ENCODE measurements at regions not wholly inside any gene's neighbourhood (a gene's known extent, or its start where the extent isn't known, plus 50 kb on each side); places are given as distances from the start of the nearest gene placed in this dataset.

GRCh38 chr5:17004441-17005106 is 68.5 kb upstream of the MYO10 start:
- Histone ChIP-seq H4K91ac (ENCODE audit: low read depth, low read length) (no peak overlapping the region), H3K9me3 (ENCODE audit: insufficient read depth, low read depth, low read length) (no peaks in the 10 kb centered on the region), H3K18ac (ENCODE audit: low read length) (no peak overlapping the region), H4K12ac (ENCODE audit: low read depth, low read length) (no peak overlapping the region), H2AFZ (ENCODE audit: insufficient read depth, low read length, poor library complexity) (no peak overlapping the region), H2BK120ac (ENCODE audit: insufficient read depth, low read length, poor library complexity) (no peak overlapping the region), H3K27ac (ENCODE audit: low read depth, low read length) (no peak overlapping the region), H2BK5ac (ENCODE audit: low read depth, low read length, poor library complexity) (no peak overlapping the region), H3K27me3 (ENCODE audit: insufficient read depth, low read length) (no peaks in the 10 kb centered on the region), H4K8ac (ENCODE audit: low read depth, low read length) (no peak overlapping the region), H3K23ac (ENCODE audit: low read length) (no peak overlapping the region), H3K4me1 (ENCODE audit: control insufficient read depth in 1 of 2, insufficient read depth in 2 of 2, low read length in 2 of 2) (peaks cover 0 to 2% of the 10 kb centered on the region in 2 experiments), H3K4ac (ENCODE audit: low read depth, low read length) (no peak overlapping the region), H2AK5ac (ENCODE audit: low read length) (no peak overlapping the region), H2BK12ac (ENCODE audit: low read length) (no peak overlapping the region), H3K79me1 (ENCODE audit: low read length) (peaks cover 4% of the 10 kb centered on the region), H3K14ac (ENCODE audit: low read length) (no peak overlapping the region), H3K4me3 (ENCODE audit: low read depth, low read length) (no peak overlapping the region), H3K79me2 (ENCODE audit: control insufficient read depth, insufficient read depth, low read length, poor library complexity) (no peaks in the 10 kb centered on the region), H3K36me3 (ENCODE audit: control insufficient read depth in 1 of 2, insufficient read depth in 2 of 2, low read length in 2 of 2) (no peaks in the 10 kb centered on the region), H3K9ac (ENCODE audit: low read length) (no peak overlapping the region), H3K4me2 (ENCODE audit: low read length) (no peak overlapping the region)
- no peak for DNase-seq
- no CpG with 5 or more reads among the region's 13 CpGs for WGBS (ENCODE audit: extremely low coverage, insufficient coverage, insufficient read length)

GRCh38 chr5:17005107-17005828 is 69.2 kb upstream of the MYO10 start:
- no peak overlapping the region for H3K4ac ChIP-seq (ENCODE audit: low read depth, low read length)
- DNase-seq = no peak

GRCh38 chr5:17012289-17012688 is 76.2 kb upstream of the MYO10 start:
- Histone ChIP-seq H3K9me3 (ENCODE audit: insufficient read depth, low read depth, low read length) (no peaks in the 10 kb centered on the region), H2BK12ac (ENCODE audit: low read length) (no peak overlapping the region), H3K36me3 (ENCODE audit: control insufficient read depth in 1 of 2, insufficient read depth in 2 of 2, low read length in 2 of 2) (no peaks in the 10 kb centered on the region), H4K8ac (ENCODE audit: low read depth, low read length) (no peak overlapping the region), H3K18ac (ENCODE audit: low read length) (no peak overlapping the region), H3K23ac (ENCODE audit: low read length) (no peak overlapping the region), H3K9ac (ENCODE audit: low read length) (no peak overlapping the region), H3K79me2 (ENCODE audit: control insufficient read depth, insufficient read depth, low read length, poor library complexity) (no peaks in the 10 kb centered on the region), H3K27ac (ENCODE audit: low read depth, low read length) (no peak overlapping the region), H2BK5ac (ENCODE audit: low read depth, low read length, poor library complexity) (no peak overlapping the region), H3K4ac (ENCODE audit: low read depth, low read length) (no peak overlapping the region), H3K14ac (ENCODE audit: low read length) (no peak overlapping the region), H3K4me2 (ENCODE audit: low read length) (no peak overlapping the region), H3K79me1 (ENCODE audit: low read length) (no peaks in the 10 kb centered on the region), H2BK120ac (ENCODE audit: insufficient read depth, low read length, poor library complexity) (no peak overlapping the region), H3K27me3 (ENCODE audit: insufficient read depth, low read length) (no peaks in the 10 kb centered on the region), H3K4me1 (ENCODE audit: control insufficient read depth in 1 of 2, insufficient read depth in 2 of 2, low read length in 2 of 2) (peaks cover 0 to 3% of the 10 kb centered on the region in 2 experiments), H4K12ac (ENCODE audit: low read depth, low read length) (no peak overlapping the region), H2AK5ac (ENCODE audit: low read length) (no peak overlapping the region), H3K4me3 (ENCODE audit: low read depth, low read length) (no peak overlapping the region), H2AFZ (ENCODE audit: insufficient read depth, low read length, poor library complexity) (no peak overlapping the region), H4K91ac (ENCODE audit: low read depth, low read length) (no peak overlapping the region)
- peak; percentile 20 to 74 for DNase-seq
- whole genome bisulfite sequencing (ENCODE audit: extremely low coverage, insufficient coverage, insufficient read length) = no CpG with 5 or more reads among the region's 3 CpGs

More at GRCh38 chr5:17005107-17005828, 69.2 kb upstream of the MYO10 start:
- Histone ChIP-seq H3K4me2 (ENCODE audit: low read length) (no peak overlapping the region), H4K91ac (ENCODE audit: low read depth, low read length) (no peak overlapping the region), H3K79me2 (ENCODE audit: control insufficient read depth, insufficient read depth, low read length, poor library complexity) (no peaks in the 10 kb centered on the region), H2AK5ac (ENCODE audit: low read length) (no peak overlapping the region), H3K23ac (ENCODE audit: low read length) (no peak overlapping the region), H4K12ac (ENCODE audit: low read depth, low read length) (no peak overlapping the region), H3K9ac (ENCODE audit: low read length) (no peak overlapping the region), H3K4me3 (ENCODE audit: low read depth, low read length) (no peak overlapping the region), H2BK5ac (ENCODE audit: low read depth, low read length, poor library complexity) (no peak overlapping the region), H3K27me3 (ENCODE audit: insufficient read depth, low read length) (no peaks in the 10 kb centered on the region), H4K8ac (ENCODE audit: low read depth, low read length) (no peak overlapping the region), H2BK120ac (ENCODE audit: insufficient read depth, low read length, poor library complexity) (no peak overlapping the region), H2BK12ac (ENCODE audit: low read length) (no peak overlapping the region), H3K36me3 (ENCODE audit: control insufficient read depth in 1 of 2, insufficient read depth in 2 of 2, low read length in 2 of 2) (no peaks in the 10 kb centered on the region), H3K4me1 (ENCODE audit: control insufficient read depth in 1 of 2, insufficient read depth in 2 of 2, low read length in 2 of 2) (peaks cover 0 to 2% of the 10 kb centered on the region in 2 experiments), H3K18ac (ENCODE audit: low read length) (no peak overlapping the region), H2AFZ (ENCODE audit: insufficient read depth, low read length, poor library complexity) (no peak overlapping the region), H3K27ac (ENCODE audit: low read depth, low read length) (no peak overlapping the region), H3K79me1 (ENCODE audit: low read length) (peaks cover 4% of the 10 kb centered on the region), H3K14ac (ENCODE audit: low read length) (no peak overlapping the region), H3K9me3 (ENCODE audit: insufficient read depth, low read depth, low read length) (no peaks in the 10 kb centered on the region)
- WGBS (ENCODE audit: extremely low coverage, insufficient coverage, insufficient read length) = no CpG with 5 or more reads among the region's 10 CpGs

- H4K12ac ChIP-seq (ENCODE audit: low read depth, low read length) = no peak overlapping the region
- no CpG with 5 or more reads among the region's 3 CpGs for WGBS (ENCODE audit: extremely low coverage, insufficient coverage, insufficient read length)
- H3K23ac ChIP-seq (ENCODE audit: low read length) = no peak overlapping the region
- H2AFZ ChIP-seq (ENCODE audit: insufficient read depth, low read length, poor library complexity) = no peak overlapping the region
- H3K4me2 ChIP-seq (ENCODE audit: low read length) = no peak overlapping the region
- H3K4me1 ChIP-seq (ENCODE audit: control insufficient read depth in 1 of 2, insufficient read depth in 2 of 2, low read length in 2 of 2) = peaks cover 3 to 10% of the 10 kb centered on the region in 2 experiments
- no peak overlapping the region for H3K4me3 ChIP-seq (ENCODE audit: low read depth, low read length)
- H3K4ac ChIP-seq (ENCODE audit: low read depth, low read length) = no peak overlapping the region
- H3K36me3 ChIP-seq (ENCODE audit: control insufficient read depth in 1 of 2, insufficient read depth in 2 of 2, low read length in 2 of 2) = no peaks in the 10 kb centered on the region
- H3K18ac ChIP-seq (ENCODE audit: low read length) = no peak overlapping the region
- no peak overlapping the region for H4K91ac ChIP-seq (ENCODE audit: low read depth, low read length)
- H4K8ac ChIP-seq (ENCODE audit: low read depth, low read length) = no peak overlapping the region
- no peak for DNase-seq
- no peaks in the 10 kb centered on the region for H3K79me2 ChIP-seq (ENCODE audit: control insufficient read depth, insufficient read depth, low read length, poor library complexity)
- no peaks in the 10 kb centered on the region for H3K9me3 ChIP-seq (ENCODE audit: insufficient read depth, low read depth, low read length)
- no peak overlapping the region for H2BK12ac ChIP-seq (ENCODE audit: low read length)
- no peak overlapping the region for H2BK5ac ChIP-seq (ENCODE audit: low read depth, low read length, poor library complexity)
- no peaks in the 10 kb centered on the region for H3K79me1 ChIP-seq (ENCODE audit: low read length)
- H2BK120ac ChIP-seq (ENCODE audit: insufficient read depth, low read length, poor library complexity) = no peak overlapping the region
- no peak overlapping the region for H3K9ac ChIP-seq (ENCODE audit: low read length)
- no peaks in the 10 kb centered on the region for H3K27me3 ChIP-seq (ENCODE audit: insufficient read depth, low read length)
- no peak overlapping the region for H3K14ac ChIP-seq (ENCODE audit: low read length)
- H3K27ac ChIP-seq (ENCODE audit: low read depth, low read length) = no peak overlapping the region
- no peak overlapping the region for H2AK5ac ChIP-seq (ENCODE audit: low read length)
Observed at GRCh38 chr5:17014686-17015085, 78.6 kb upstream of the MYO10 start.
